WTC11 (cell line): ENCODE measurements at regions not wholly inside any gene's neighbourhood (a gene's known extent, or its start where the extent isn't known, plus 50 kb on each side); places are given as distances from the start of the nearest gene placed in this dataset.

ENCODE experiments used
- ATAC-seq: fragments of 200-7000 bp; cut with Tn5 transposase; 2 replicates; pipeline ENCODE4 v1.10.0; 2021; ENCODE audit warnings: mild to moderate bottlenecking, moderate library complexity
- CTCF ChIA-PET: fragments of 300-600 bp; sonication (Branson Sonifier 250); formaldehyde crosslinking; loops from one replicate; lab custom pipeline; 2021; ENCODE audit warnings: antibody characterized with exemption; lab: Charles Lee
- POLR2A ChIA-PET: fragments of 350-600 bp; sonication (Branson Sonifier 250); formaldehyde crosslinking; loops from one replicate; lab custom pipeline; 2021; ENCODE audit warnings: antibody characterized with exemption; lab: Charles Lee
- DNase-seq: peaks from one replicate; pipeline ENCODE4 v3.0.0; 2021; ENCODE audit warnings: low spot score
- H3K27ac Mint-ChIP-seq: 2 replicates; pipeline ENCODE4 v1.8.0; 2021; ENCODE audit warnings: mixed read lengths
- H3K27me3 Mint-ChIP-seq: 2 replicates; pipeline ENCODE4 v1.8.0; 2021; ENCODE audit warnings: low read depth, mild to moderate bottlenecking, moderate library complexity, mixed read lengths
- H3K36me3 Mint-ChIP-seq: 2 replicates; pipeline ENCODE4 v1.8.0; 2021; ENCODE audit warnings: mixed read lengths
- H3K4me1 Mint-ChIP-seq: 2 replicates; pipeline ENCODE4 v1.8.0; 2022; ENCODE audit warnings: mixed read lengths
- H3K4me3 Mint-ChIP-seq: 2 replicates; pipeline ENCODE4 v1.8.0; 2021; ENCODE audit warnings: mild to moderate bottlenecking, moderate library complexity, mixed read lengths
- H3K9me3 Mint-ChIP-seq: 2 replicates; pipeline ENCODE4 v1.8.0; 2021; ENCODE audit warnings: mixed read lengths
- AR ChIP-seq: fragments of 250-450 bp; sonication (Bioruptor Pico); IDR thresholded peaks from 2 replicates; pipeline ENCODE4 v1.9.0; 2021; ENCODE audit warnings: mild to moderate bottlenecking
- ATF1 ChIP-seq: sonication (generic); formaldehyde crosslinking; IDR thresholded peaks from 2 replicates; pipeline ENCODE4 v1.8.1; 2023; ENCODE audit warnings: mild to moderate bottlenecking, moderate library complexity, missing genetic modification reagents
- ATF6 ChIP-seq: sonication (generic); formaldehyde crosslinking; IDR thresholded peaks from 2 replicates; pipeline ENCODE4 v1.8.1; 2023; ENCODE audit warnings: mild to moderate bottlenecking, missing genetic modification reagents
- CREB1 ChIP-seq: sonication (generic); formaldehyde crosslinking; IDR thresholded peaks from 2 replicates; pipeline ENCODE4 v1.8.0; 2023; ENCODE audit warnings: mild to moderate bottlenecking, missing genetic modification reagents
- E2F1 ChIP-seq: sonication (generic); formaldehyde crosslinking; IDR thresholded peaks from 2 replicates; pipeline ENCODE4 v1.8.0; 2022; ENCODE audit warnings: mild to moderate bottlenecking, missing genetic modification reagents
- E2F4 ChIP-seq: sonication (generic); formaldehyde crosslinking; IDR thresholded peaks from 2 replicates; pipeline ENCODE4 v1.8.1; 2022; ENCODE audit warnings: low read depth, mild to moderate bottlenecking, moderate library complexity, missing genetic modification reagents, borderline replicate concordance
- ELF4 ChIP-seq: sonication (generic); formaldehyde crosslinking; IDR thresholded peaks from 2 replicates; pipeline ENCODE4 v1.8.1; 2022; ENCODE audit warnings: low read depth, mild to moderate bottlenecking, moderate library complexity, missing genetic modification reagents
- ESRRA ChIP-seq: sonication (generic); formaldehyde crosslinking; IDR thresholded peaks from 2 replicates; pipeline ENCODE4 v1.8.1; 2022; ENCODE audit warnings: mild to moderate bottlenecking, missing genetic modification reagents, borderline replicate concordance
- GTF2I ChIP-seq: fragments of 250-450 bp; sonication (Bioruptor Pico); conservative IDR thresholded peaks from 2 replicates; pipeline ENCODE4 v1.4.0; 2021; ENCODE audit warnings: mild to moderate bottlenecking
- HMGA2 ChIP-seq: fragments of 250-450 bp; sonication (Bioruptor Pico); IDR thresholded peaks from 2 replicates; pipeline ENCODE4 v1.4.0; 2021; ENCODE audit warnings: mild to moderate bottlenecking, moderate library complexity
- PREB ChIP-seq: sonication (generic); formaldehyde crosslinking; IDR thresholded peaks from 2 replicates; pipeline ENCODE4 v1.8.1; 2022; ENCODE audit warnings: mild to moderate bottlenecking, missing genetic modification reagents, moderate library complexity, borderline replicate concordance
- RORB ChIP-seq: fragments of 250-450 bp; sonication (Bioruptor Pico); IDR thresholded peaks from 2 replicates; pipeline ENCODE4 v1.9.0; 2021; ENCODE audit warnings: mild to moderate bottlenecking
- SP1 ChIP-seq: sonication (generic); formaldehyde crosslinking; conservative IDR thresholded peaks from 2 replicates; pipeline ENCODE4 v1.8.1; 2022; ENCODE audit warnings: missing genetic modification reagents
- TEAD1 ChIP-seq: sonication (generic); formaldehyde crosslinking; IDR thresholded peaks from 2 replicates; pipeline ENCODE4 v1.8.0; 2022; ENCODE audit warnings: mild to moderate bottlenecking, missing genetic modification reagents
- TP53 ChIP-seq: sonication (generic); formaldehyde crosslinking; IDR thresholded peaks from 2 replicates; pipeline ENCODE4 v1.8.1; 2023; ENCODE audit warnings: mild to moderate bottlenecking, missing genetic modification reagents
- ZBTB21 ChIP-seq: sonication (generic); formaldehyde crosslinking; IDR thresholded peaks from 2 replicates; pipeline ENCODE4 v1.8.1; 2023; ENCODE audit warnings: mild to moderate bottlenecking, missing genetic modification reagents, borderline replicate concordance
- ZNF317 ChIP-seq: sonication (generic); formaldehyde crosslinking; IDR thresholded peaks from 2 replicates; pipeline ENCODE4 v1.8.1; 2023; ENCODE audit warnings: low read depth, mild to moderate bottlenecking, moderate library complexity, missing genetic modification reagents, borderline replicate concordance
- ZNF416 ChIP-seq: fragments of 250-450 bp; sonication (Bioruptor Pico); IDR thresholded peaks from 2 replicates; pipeline ENCODE4 v1.9.0; 2021; ENCODE audit warnings: mild to moderate bottlenecking, inconsistent platforms
- TF ChIP-seq, protein P1 (sequence below): sonication (generic); formaldehyde crosslinking; IDR thresholded peaks from 2 replicates; pipeline ENCODE4 v1.8.1; 2023; ENCODE audit warnings: mild to moderate bottlenecking, missing genetic modification reagents
- TF ChIP-seq, protein P2 (sequence below): sonication (generic); formaldehyde crosslinking; IDR thresholded peaks from 2 replicates; pipeline ENCODE4 v1.8.0; 2023; ENCODE audit warnings: missing genetic modification reagents
- TF ChIP-seq, protein P3 (sequence below): sonication (generic); formaldehyde crosslinking; IDR thresholded peaks from 2 replicates; pipeline ENCODE4 v1.8.0; 2023; ENCODE audit warnings: mild to moderate bottlenecking, missing genetic modification reagents

GRCh38 chr12:45655743-45656142, 73.8 kb upstream of the ARID2 start (continued):
- no peak for TF ChIP-seq HMGA2
- TF ChIP-seq TEAD1: no peak
- no peak for TF ChIP-seq TP53
- TF ChIP-seq SP1 (CRISPR knock-in tag): no peak
- TF ChIP-seq AR: no peak

GRCh38 chr12:45658020-45658419, 71.5 kb upstream of the ARID2 start:
- POLR2A ChIA-PET: no interaction called here
- CTCF ChIA-PET: no interaction called here
- Mint-ChIP-seq H3K27ac (no peak overlapping the region), H3K27me3 (no peaks in the 10 kb centered on the region; the same call in 1 of the 2 replicates), H3K36me3 (no peaks in the 10 kb centered on the region), H3K9me3 (no peaks in the 10 kb centered on the region), H3K4me1 (no peaks in the 10 kb centered on the region), H3K4me3 (no peak overlapping the region)
- no peak for ATAC-seq
- DNase-seq: no peak
- TF ChIP-seq CREB1 (CRISPR knock-in tag) (no peak), ATF1 (CRISPR knock-in tag) (no peak), ELF4 (CRISPR knock-in tag) (no peak), GTF2I (no peak), ZNF317 (CRISPR knock-in tag) (no peak), E2F1 (no peak), ESRRA (no peak), ATF6 (CRISPR knock-in tag) (no peak), ZNF416 (no peak), ZBTB21 (CRISPR knock-in tag) (no peak), PREB (CRISPR knock-in tag) (no peak), TEAD1 (no peak), E2F4 (CRISPR knock-in tag) (no peak), RORB (no peak)
- TF ChIP-seq, protein P1, sequence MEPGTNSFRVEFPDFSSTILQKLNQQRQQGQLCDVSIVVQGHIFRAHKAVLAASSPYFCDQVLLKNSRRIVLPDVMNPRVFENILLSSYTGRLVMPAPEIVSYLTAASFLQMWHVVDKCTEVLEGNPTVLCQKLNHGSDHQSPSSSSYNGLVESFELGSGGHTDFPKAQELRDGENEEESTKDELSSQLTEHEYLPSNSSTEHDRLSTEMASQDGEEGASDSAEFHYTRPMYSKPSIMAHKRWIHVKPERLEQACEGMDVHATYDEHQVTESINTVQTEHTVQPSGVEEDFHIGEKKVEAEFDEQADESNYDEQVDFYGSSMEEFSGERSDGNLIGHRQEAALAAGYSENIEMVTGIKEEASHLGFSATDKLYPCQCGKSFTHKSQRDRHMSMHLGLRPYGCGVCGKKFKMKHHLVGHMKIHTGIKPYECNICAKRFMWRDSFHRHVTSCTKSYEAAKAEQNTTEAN (CRISPR knock-in tag): no peak
- TF ChIP-seq, protein P2, sequence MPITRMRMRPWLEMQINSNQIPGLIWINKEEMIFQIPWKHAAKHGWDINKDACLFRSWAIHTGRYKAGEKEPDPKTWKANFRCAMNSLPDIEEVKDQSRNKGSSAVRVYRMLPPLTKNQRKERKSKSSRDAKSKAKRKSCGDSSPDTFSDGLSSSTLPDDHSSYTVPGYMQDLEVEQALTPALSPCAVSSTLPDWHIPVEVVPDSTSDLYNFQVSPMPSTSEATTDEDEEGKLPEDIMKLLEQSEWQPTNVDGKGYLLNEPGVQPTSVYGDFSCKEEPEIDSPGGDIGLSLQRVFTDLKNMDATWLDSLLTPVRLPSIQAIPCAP: no peak
- TF ChIP-seq, protein P3, sequence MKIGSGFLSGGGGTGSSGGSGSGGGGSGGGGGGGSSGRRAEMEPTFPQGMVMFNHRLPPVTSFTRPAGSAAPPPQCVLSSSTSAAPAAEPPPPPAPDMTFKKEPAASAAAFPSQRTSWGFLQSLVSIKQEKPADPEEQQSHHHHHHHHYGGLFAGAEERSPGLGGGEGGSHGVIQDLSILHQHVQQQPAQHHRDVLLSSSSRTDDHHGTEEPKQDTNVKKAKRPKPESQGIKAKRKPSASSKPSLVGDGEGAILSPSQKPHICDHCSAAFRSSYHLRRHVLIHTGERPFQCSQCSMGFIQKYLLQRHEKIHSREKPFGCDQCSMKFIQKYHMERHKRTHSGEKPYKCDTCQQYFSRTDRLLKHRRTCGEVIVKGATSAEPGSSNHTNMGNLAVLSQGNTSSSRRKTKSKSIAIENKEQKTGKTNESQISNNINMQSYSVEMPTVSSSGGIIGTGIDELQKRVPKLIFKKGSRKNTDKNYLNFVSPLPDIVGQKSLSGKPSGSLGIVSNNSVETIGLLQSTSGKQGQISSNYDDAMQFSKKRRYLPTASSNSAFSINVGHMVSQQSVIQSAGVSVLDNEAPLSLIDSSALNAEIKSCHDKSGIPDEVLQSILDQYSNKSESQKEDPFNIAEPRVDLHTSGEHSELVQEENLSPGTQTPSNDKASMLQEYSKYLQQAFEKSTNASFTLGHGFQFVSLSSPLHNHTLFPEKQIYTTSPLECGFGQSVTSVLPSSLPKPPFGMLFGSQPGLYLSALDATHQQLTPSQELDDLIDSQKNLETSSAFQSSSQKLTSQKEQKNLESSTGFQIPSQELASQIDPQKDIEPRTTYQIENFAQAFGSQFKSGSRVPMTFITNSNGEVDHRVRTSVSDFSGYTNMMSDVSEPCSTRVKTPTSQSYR (CRISPR knock-in tag): no peak
